ENCODE measurements at regions not wholly inside any gene's neighbourhood (a gene's known extent, or its start where the extent isn't known, plus 50 kb on each side); places are given as distances from the start of the nearest gene placed in this dataset.
"Not testable (repeated sequence)": the region's sequence is repeated elsewhere in the genome, so short reads cannot be mapped to it uniquely, and the experiment has no call there.

DNA sequence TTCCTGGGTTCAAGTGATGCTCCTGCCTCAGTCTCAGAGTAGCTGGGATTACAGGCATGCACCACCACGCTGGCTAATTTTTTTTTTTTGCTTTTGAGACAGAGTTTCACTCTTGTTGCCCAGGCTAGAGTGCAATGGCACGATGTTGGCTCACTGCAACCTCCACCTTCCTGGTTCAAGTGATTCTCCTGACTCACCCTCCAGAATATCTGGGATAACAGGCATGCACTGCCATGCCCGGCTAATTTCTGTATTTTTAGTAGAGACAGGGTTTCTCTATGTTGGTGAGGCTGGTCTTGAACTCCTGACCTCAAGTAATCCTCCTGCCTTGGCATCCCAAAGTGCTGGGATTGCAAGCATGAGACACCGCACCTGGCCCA lies 89.6 kb upstream of the KLF6 start:
- intact Hi-C loops (cut with micrococcal nuclease; ENCODE audit: unreplicated experiment); DNase-seq (ENCODE audit: low read depth, low spot score); CTCF ChIA-PET; in situ Hi-C loops (cut with HindIII; ENCODE audit: low pct_unique_long_range_greater_than_20kb, low sequenced_read_pairs); H3K4me3 ChIP-seq (ENCODE audit: low read depth in 2 of 2, low read length in 2 of 2); H3K27me3 ChIP-seq (ENCODE audit: control insufficient read depth, insufficient read depth, low read length); H3K36me3 ChIP-seq (ENCODE audit: control insufficient read depth, insufficient read depth, low read length); ATAC-seq; H3K9me3 ChIP-seq (ENCODE audit: control insufficient read depth, insufficient read depth, low read depth, low read length); BruUV-seq (replicated peaks): not testable (repeated sequence)
- peak overlapping the region; percentile 100 for H3K27ac ChIP-seq (ENCODE audit: low read length)
- POLR2A ChIA-PET, result interaction anchor here (0.5 to 0.7 kb wide), 4 partner anchors 27 to 713 kb away, joined by 3 to 17 read pairs (median 8); no protein-coding TSS in a partner anchor
- peaks cover 47% of the 10 kb centered on the region for H3K4me1 ChIP-seq (ENCODE audit: control insufficient read depth, insufficient read depth, low read length)

- ATAC-seq, result no peak
- H3K9me3 ChIP-seq (ENCODE audit: control insufficient read depth, insufficient read depth, low read depth, low read length), result no peaks in the 10 kb centered on the region
- peaks cover 42% of the 10 kb centered on the region for H3K4me1 ChIP-seq (ENCODE audit: control insufficient read depth, insufficient read depth, low read length)
- H3K27ac ChIP-seq (ENCODE audit: low read length), result peak overlapping the region; percentile 76
- intact Hi-C loops (cut with micrococcal nuclease; ENCODE audit: unreplicated experiment), result no loop called here
- POLR2A ChIA-PET, result interaction anchor here (0.7 kb wide), 1 partner anchor 28 kb away, joined by 12 read pairs; no protein-coding TSS in a partner anchor
- no peak for DNase-seq (ENCODE audit: low read depth, low spot score)
- BruUV-seq (replicated peaks), result no TSS peak
- in situ Hi-C loops (cut with HindIII; ENCODE audit: low pct_unique_long_range_greater_than_20kb, low sequenced_read_pairs), result no loop called here
- CTCF ChIA-PET, result no interaction called here
- TF ChIP-seq, protein P1, sequence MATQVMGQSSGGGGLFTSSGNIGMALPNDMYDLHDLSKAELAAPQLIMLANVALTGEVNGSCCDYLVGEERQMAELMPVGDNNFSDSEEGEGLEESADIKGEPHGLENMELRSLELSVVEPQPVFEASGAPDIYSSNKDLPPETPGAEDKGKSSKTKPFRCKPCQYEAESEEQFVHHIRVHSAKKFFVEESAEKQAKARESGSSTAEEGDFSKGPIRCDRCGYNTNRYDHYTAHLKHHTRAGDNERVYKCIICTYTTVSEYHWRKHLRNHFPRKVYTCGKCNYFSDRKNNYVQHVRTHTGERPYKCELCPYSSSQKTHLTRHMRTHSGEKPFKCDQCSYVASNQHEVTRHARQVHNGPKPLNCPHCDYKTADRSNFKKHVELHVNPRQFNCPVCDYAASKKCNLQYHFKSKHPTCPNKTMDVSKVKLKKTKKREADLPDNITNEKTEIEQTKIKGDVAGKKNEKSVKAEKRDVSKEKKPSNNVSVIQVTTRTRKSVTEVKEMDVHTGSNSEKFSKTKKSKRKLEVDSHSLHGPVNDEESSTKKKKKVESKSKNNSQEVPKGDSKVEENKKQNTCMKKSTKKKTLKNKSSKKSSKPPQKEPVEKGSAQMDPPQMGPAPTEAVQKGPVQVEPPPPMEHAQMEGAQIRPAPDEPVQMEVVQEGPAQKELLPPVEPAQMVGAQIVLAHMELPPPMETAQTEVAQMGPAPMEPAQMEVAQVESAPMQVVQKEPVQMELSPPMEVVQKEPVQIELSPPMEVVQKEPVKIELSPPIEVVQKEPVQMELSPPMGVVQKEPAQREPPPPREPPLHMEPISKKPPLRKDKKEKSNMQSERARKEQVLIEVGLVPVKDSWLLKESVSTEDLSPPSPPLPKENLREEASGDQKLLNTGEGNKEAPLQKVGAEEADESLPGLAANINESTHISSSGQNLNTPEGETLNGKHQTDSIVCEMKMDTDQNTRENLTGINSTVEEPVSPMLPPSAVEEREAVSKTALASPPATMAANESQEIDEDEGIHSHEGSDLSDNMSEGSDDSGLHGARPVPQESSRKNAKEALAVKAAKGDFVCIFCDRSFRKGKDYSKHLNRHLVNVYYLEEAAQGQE (IDR thresholded peaks at IDR 0.05; ENCODE audit: insufficient read depth in 1 of 2, low read depth in 2 of 2, low read length in 1 of 2), result no peak
- TF ChIP-seq CTCF (IDR thresholded peaks at IDR 0.05), result no peak
- no peak for TF ChIP-seq POLR2AphosphoS5 (IDR thresholded peaks at IDR 0.05; ENCODE audit: low read depth, low read length)
- TF ChIP-seq SIN3A (IDR thresholded peaks at IDR 0.05; ENCODE audit: borderline replicate concordance, insufficient read depth, low read depth, low read length), result no peak
- TF ChIP-seq TCF7L2 (IDR thresholded peaks at IDR 0.05; ENCODE audit: low read depth, low read length), result no peak
- H3K27me3 ChIP-seq (ENCODE audit: control insufficient read depth, insufficient read depth, low read length), result no peaks in the 10 kb centered on the region
- H3K4me3 ChIP-seq (ENCODE audit: low read depth in 2 of 2, low read length in 2 of 2), result no peak overlapping the region
- H3K36me3 ChIP-seq (ENCODE audit: control insufficient read depth, insufficient read depth, low read length), result no peaks in the 10 kb centered on the region
Observed at GRCh38 chr10:3873728-3874461, 88.9 kb upstream of the KLF6 start.

DNA sequence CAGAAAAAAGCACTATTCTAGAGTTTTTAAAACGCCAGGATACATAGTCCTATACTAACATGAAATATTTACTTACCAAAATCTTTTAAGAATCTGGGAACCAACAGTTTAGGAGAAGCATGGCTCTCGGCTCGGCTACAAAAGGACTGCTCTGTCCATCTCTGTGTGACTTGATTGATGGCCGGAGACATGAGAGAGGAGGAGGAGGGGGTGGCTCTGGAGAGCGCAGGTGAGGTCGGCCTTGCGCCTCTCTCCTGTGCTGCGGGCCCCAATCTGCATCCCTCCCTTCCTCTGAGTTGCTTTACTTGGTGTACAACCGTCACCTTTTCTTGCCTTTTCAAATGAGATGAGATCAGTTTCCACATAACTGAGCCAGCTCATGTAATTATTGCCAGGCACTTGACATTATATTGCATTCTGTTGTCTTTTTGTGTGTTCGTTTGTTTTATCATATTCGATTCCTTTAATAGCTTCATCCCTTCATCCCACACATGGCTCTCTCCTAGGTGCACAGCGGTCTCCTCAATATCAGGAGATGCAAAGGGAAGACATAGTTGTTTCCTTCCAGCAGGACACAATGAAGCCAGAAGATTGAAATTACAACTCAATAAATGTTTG lies 87.8 kb upstream of the KLF6 start:
- no TSS peak for BruUV-seq (replicated peaks)
- no peak for DNase-seq (ENCODE audit: low read depth, low spot score)
- TF ChIP-seq, protein P1 (IDR thresholded peaks at IDR 0.05; ENCODE audit: insufficient read depth in 1 of 2, low read depth in 2 of 2, low read length in 1 of 2), result no peak
- TF ChIP-seq POLR2AphosphoS5 (IDR thresholded peaks at IDR 0.05; ENCODE audit: low read depth, low read length) (no peak), TCF7L2 (IDR thresholded peaks at IDR 0.05; ENCODE audit: low read depth, low read length) (no peak), SIN3A (IDR thresholded peaks at IDR 0.05; ENCODE audit: borderline replicate concordance, insufficient read depth, low read depth, low read length) (no peak), CTCF (IDR thresholded peaks at IDR 0.05) (no peak)
- ChIA-PET POLR2A (no interaction called here), CTCF (no interaction called here)
- peak overlapping the region; percentile 81 for H3K27ac ChIP-seq (ENCODE audit: low read length)
- in situ Hi-C loops (cut with HindIII; ENCODE audit: low pct_unique_long_range_greater_than_20kb, low sequenced_read_pairs), result no loop called here
- peaks cover 35% of the 10 kb centered on the region for H3K4me1 ChIP-seq (ENCODE audit: control insufficient read depth, insufficient read depth, low read length)
- no peaks in the 10 kb centered on the region for H3K36me3 ChIP-seq (ENCODE audit: control insufficient read depth, insufficient read depth, low read length)
- no peak overlapping the region for H3K4me3 ChIP-seq (ENCODE audit: low read depth in 2 of 2, low read length in 2 of 2)
- no peak for ATAC-seq
- H3K27me3 ChIP-seq (ENCODE audit: control insufficient read depth, insufficient read depth, low read length), result no peaks in the 10 kb centered on the region
- intact Hi-C loops (cut with micrococcal nuclease; ENCODE audit: unreplicated experiment), result no loop called here
- no peaks in the 10 kb centered on the region for H3K9me3 ChIP-seq (ENCODE audit: control insufficient read depth, insufficient read depth, low read depth, low read length)

Data from Panc1 (cell line).